Medulla oblongata (tissue), 1 donor: ENCODE measurements at regions not wholly inside any gene's neighbourhood (a gene's known extent, or its start where the extent isn't known, plus 50 kb on each side); places are given as distances from the start of the nearest gene placed in this dataset.

Experiments used
- DNase-seq: peaks from one replicate; pipeline ENCODE4 v3.0.0-alpha.2; 2015; ENCODE audit errors: extremely low spot score

DNA sequence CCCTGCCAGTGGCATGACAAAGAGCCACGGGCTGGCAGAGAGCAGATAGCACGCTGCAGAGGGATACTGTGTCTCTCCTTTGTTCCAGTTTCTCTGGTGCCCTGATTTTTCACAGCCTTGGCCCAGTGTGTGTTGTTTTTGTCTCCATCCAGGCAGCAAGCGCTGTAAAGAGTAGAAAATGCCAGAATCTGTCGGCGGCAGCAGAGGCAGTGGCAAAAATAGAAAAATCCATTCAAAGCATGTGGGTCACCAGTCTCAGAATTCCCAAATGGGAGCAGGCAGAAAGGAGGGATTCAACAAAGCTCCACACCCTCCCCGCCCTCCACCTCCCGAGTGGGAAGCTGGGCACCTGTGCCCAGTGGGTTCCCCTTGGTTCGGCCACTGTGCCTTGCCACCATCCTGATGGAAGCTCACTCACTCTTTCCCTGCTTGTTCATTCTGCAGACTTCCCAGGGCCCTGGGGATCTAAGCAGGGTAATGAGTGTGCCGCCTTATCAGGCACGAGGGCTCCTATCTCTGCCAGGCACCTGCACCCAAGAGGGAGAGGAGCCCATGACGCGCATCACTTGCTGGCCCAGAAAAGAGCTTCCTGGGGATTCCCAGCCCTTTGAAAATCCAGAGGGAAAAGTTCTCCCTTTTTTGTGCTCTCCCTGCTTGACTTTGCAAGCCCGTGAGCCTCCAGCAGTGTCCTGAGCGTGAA lies 416.9 kb downstream of the IRS2 start:
- peak; percentile 88 for DNase-seq

DNA sequence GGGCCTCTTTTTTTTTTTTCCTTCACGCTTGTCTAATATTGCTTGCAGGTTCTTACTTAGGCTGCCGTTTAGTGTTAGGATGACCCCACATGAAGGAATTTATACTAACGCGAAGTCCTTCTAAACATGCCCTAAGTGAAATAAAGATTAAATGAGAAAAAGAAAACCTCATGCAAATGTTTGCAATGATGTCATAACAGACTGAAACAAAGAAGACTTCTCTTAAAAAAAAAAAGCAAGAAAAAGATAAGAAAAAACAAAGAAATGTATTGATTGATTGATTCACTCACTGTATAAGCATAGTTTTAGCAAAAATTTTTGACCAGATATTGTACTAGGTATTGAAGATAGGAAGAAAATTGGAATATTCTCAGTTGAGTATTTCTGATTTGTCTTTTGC lies 418.2 kb downstream of the IRS2 start:
- DNase-seq = no peak

DNA sequence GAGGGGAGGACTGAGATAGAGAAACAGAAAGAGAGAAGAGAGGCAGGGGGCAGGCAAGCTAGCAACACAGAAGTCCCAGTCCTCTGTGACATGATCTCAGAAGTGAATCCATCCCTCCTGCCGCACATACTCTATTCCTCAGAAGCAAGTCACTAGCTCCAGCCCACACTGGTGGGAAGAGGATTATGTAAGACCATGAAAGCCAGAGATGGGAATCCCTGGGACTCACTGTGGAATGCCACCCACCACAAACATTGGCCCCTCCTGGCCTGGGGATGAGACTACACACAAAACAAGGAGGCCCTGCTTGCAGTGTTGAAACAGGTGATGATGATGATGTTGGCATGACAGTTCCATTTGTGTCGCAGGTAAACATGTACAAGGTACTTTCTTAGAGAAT lies 419.9 kb downstream of the IRS2 start:
- DNase-seq = no peak

DNA sequence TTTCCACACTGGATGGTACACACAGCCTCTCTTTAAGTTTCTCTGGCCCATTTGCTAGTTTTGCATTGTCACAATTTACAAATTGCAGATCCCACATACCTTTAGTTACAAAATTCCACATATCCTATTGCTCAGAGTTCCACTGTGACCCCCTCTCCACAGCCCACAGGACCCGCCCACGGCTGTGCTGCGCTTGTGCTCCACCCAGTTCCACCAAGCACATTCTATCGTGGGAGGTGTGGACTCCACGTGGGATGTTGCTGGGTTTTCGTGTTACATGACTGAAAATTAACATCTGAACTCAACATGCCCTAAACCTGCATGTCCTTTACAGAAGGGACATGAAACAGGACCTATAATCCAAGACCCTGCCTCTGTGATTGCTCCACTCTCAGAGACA lies 423.0 kb downstream of the IRS2 start:
- DNase-seq = no peak

DNA sequence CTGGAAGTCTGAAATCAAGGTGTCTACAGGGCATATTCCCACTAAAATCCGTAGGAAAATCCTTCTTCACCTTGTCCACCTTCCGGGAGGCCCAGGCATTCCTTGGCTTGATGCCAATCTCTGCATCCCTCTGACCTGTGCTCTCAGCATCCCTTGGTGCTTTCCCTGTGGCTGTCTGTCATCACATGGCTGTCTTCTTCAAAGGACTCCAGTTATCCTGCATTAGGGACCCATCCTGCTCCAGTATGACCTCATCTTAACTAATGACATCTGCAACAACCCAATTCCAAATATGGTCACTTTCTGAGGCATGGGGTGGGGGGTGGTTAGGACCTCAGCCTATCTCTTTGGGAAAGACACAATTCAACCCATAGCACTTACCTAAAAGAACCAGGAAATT lies 423.8 kb downstream of the IRS2 start:
- DNase-seq = no peak

DNA sequence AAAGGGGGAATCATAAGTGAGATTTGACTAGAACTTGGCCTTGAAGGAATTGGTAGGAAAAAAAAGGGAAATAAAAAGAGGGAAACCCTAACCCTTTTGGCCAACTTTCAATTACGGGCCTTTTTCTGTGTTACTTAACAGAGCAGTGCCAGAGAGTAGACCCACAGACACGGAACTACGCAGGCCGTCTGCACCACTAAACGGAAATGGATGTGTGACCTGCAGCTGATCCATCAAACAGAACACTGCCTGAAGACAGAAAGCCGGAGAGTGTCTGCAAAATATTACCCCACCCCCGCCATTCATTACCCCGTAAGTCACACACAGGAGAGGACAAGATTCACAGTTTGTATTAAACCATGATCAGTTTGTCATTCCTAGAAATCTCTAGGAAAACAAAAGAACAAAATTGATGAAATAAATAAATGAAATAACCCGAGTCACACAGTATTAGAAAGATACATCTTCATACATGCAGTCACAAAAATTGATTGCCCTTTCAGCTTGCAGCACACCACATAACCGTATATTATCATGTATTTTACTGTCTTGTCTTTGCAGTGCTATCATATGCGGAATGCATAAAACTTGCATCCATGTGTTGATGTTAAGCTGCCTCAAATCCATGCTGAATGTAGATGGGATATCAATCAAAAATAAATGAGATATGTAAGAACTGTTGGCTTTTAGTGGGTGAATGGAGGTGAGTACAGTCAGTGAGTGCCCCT lies 424.7 kb downstream of the IRS2 start:
- DNase-seq = peak; percentile 78

DNA sequence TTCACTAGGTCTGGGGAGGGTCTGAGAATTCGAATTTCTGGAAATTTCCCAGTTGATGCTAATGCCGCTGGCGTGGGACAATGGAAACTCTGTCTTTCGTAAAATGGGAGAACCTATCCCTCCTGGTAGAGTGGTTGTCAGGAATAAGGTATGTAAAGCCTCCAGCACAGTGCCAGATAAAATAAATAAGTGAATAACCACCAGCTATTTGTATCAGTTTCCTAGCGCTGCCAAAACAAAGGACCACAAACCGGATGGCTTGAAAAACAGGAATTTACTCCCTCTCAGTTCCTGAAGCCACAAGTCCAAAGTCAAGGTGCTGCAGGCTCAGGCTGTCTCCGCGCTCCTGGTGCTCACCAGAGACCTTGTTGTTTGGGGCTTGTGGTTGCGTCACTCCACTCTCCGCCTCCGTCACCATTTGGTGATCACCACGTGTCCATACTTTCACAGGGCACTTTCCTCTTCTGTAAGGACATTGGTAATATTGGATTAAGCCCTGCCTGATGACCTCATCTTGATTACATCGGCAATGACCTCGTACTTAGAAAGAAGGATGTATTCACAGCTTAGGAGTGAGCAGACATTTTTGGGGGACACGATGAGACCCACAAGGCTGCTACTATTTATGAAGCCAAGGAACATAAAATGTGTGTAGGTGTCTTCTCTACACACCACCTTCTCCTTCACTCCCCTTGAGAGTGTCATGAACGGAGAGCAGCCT lies 428.5 kb downstream of the IRS2 start:
- DNase-seq = no peak

DNA sequence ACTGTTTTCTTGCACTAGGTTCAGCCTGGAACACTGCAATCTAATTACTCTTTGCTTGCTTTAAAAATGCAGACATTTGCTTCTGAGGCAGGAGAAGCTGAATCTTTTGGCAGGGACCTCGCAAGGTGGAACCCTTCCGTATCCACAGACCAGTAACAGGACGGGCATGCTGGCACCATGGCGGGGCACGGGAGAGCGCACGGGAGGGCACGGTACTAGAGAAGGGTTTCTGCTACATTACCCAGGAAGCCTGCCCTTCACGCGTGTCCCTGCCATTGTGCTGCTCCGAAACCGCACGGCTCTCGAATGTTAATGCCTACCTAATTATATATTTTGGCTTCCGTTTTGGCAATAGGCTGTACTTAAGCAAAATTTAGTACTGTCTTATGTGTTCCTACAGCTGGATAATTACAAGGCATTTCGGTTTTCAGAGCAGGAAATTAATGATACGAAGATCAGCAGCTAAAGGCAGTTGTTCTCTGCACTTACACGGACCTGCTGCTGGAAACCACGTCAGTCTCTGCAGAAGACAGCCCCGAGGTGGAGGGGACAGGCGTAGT lies 430.4 kb downstream of the IRS2 start:
- DNase-seq = no peak

DNA sequence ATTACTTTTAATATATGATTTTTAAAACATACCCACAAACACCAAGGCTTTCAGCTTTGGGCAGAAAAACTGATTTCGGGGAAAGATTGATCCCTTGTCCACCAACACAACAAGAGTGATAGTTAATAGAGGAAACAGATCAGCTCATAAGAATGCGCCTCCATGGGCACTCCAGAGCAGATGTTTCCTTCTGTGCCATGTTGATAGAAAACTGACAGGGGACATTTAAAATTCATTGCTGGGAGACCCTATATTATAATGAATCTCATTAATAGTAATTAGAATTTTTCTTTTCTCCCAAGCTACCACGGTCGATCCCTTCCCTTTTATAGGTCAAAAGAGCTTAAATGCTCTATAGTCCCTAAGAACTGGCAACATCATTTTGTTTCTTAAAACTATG lies 431.2 kb downstream of the IRS2 start:
- no peak for DNase-seq

DNA sequence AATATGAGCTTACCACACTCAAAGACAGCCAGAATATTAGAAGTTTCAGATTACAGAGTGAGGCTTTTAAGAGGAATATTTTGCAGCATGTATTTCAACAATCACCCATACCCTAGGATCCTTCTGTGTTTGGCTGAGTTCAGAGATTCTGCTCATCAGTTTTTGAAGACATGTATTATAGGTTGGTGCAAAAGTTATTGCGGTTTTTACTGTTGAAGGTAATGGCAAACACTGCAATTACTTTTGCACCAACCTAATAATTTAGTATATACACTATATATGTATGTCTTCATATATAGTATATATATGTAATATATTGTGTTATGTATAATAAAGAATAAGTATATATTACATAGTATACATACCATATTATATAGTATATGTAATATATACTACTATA lies 435.1 kb downstream of the IRS2 start:
- DNase-seq = no peak

DNA sequence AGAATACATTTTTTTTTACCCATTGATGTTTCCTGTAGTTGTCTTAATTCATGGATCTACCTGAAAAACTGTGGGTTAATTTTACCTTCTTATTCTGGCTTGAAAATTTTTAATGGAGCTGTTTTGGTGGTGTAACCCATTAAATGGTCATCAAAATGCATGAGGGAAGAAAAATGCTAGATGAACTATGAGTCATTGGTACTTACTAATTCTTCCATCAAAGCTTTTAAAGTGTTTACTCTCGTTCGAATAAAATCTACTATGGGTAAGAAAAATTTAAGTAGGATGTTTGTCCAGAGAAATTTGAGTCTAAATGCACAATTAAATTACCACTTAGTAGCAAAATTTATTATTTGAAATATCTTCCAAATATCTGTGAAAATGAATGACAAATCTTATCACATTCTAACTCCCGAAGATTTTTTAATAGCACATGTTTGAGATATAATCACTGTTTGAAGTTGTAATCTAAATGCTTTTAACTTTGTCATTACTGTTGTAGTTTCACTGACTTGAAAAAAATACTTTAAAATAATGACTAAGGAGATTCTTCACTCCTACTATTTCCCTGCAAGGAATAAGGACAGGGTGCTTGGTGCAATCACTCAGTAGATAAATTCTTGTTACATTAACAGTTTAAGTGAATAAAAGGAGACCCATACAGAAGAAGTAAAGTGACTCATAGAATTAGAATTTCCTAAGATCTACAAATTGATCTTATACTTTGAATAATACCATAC lies 437.7 kb downstream of the IRS2 start:
- DNase-seq = no peak

DNA sequence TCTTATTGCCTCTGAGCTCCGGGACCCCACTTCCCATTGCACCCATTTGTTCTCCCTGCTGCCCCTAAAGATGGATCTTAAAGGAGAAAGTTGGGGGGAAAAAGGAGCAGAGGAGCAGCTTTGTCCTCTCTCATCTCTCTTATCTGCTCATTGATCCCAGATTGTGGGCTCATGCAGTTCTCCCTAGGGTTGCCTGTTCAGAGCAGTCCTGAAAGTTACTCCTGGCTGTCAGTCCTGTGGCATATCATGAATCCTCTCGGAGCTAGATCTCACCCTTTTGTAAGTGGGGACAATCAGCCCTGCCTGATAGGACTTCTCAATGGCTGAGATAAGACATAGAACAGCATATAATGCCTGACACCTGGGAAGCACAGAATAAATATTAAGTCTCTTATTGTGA lies 440.3 kb downstream of the IRS2 start:
- no peak for DNase-seq

DNA sequence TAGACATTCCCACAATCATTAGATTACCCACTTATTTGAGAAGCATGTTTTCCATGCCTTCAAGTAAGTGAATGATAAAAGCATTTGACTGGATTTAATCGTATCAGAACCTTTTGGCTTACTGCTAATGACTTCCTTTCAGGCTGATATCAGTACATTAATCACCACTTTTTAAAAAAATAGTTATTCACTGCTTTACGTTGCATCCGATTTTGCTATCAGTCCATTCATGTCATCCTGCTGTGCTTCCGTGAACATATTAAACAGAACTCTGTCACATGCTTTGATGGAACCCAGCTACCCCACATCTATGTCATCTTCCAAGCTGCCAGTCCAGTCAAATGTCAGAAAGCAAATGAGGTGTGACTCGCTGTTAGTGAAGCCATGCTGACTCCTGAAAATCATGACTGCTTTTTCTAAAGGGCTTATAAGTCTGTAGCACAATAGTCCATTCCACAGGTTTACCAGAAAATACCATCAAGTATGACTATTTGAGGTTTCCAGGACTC lies 440.9 kb downstream of the IRS2 start:
- DNase-seq = no peak

DNA sequence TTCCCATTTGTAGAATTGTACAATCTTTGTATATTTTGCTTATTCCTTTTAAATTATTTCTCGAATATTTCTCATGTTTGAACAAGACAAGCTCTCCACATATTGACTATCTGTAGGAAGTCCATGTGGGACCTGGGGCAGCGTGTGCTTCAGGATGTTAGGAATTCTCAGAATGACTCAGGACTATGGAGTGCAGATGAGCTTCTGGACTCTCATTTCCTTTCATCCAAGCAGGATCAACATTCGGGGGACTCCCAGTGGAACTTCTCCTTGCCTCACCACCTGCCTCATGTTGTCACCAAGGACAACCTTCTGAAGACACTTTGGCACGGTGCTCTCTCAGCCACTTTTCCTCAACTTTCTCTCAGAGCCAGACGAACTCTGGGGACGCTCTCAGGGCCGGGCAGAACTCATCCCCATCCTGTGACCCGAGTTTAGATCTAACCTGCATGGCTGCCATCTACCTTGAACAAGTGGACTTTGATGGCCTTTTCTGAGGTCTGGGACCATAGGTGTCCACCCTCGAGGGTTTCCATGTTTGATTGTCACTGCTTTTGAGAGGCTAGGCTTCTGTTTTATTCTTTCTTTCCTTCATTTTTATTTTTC lies 441.7 kb downstream of the IRS2 start:
- DNase-seq = no peak

DNA sequence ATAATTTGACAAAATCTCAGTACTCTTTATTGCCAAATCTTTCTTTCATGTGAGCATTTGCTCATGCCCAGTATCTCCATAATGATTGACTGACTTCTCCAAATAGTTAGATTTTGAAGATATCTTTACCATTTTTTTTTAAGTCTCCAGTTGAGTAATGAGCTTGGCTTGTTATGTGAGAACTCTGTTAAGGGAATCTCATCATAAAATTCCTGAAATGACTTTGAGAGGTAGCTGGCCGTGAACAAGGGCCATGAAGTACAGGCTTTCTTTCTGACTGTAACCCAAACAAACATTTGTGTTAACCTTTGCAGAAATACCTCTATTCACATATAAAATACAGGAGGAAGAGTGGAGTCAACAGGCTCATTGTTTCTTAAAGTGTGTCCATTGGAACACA lies 449.7 kb downstream of the IRS2 start:
- DNase-seq = no peak

DNA sequence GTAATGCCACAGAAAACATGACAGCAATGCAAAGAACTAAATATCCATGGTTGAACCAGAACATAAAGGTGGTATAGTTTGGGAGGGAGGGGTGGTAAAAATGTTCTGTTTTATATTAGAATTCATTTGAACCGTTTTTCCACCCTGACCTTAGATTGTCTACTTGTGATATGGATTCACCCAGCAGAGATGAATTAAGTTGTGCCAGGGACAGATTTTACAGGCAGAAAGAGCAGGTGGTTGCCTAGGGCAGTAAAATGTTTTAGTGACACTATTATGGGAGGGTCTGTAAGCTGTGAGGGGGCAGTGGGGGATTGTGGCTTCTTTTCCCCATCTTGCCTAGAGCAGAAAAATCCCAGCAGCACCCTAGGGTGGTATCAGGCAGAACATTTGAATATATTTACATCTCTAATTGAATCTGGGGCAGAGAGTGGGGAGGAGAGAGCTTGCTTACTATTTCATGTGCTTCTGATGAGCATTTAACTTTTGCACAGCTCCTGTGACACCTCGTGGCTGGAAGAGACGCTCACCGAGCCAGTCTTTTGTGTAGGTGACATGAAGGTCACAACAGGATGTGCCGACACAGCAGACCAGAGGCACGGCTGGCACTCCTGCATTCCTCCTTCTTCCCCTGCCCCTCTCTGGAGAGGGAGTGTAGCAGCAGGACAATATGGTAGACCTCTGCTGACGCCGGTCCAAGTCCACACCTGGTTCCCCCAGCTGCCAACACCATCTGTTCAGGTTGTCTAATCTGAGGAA lies 452.3 kb downstream of the IRS2 start:
- DNase-seq = no peak

DNA sequence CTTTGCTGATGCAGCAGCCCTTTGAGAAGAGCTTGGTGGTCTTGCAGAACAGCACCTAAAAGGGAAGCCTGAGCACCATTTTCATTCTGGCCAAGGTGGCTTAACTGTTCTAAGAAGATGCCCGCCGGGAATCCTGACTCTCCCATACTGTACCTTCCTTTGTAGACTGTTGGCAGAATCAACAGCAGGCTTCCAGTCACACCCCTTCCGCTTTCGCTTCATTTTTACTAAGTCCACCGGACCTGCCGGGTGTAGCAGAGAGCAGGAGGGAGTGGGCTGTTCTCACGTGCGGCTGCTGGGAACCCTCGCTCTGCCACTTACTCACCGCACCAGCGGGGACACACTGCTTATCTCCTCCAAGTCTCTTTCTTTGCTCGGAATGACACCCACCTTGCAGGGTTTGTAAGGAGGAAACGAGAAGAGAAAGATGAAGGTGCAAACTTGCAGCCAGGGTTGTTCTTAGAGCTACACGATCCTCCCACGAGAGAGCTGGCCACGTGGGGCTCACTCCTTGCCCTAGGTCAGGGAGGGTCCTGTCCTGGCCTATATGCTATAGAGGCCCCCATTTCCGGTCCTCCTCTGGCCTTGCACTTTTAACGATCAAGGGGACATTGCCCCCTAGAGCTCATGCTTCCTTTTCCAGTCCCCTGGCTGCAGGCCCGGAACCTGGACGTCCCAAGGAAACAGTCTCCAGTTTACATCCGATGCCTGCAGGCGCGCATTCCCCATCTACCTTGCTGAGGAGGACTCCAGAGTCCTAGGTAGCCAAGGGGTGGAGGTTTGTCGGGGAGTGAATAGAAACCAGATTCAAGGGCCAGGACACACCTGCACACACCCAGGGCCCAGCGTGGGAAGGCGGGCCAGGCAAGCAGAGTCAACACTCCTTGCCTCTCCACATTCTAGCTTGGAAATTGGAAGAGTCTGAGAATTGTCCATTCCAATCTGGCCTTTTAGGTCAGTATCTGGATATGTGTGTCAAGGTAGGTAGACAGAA lies 453.6 kb downstream of the IRS2 start:
- no peak for DNase-seq

DNA sequence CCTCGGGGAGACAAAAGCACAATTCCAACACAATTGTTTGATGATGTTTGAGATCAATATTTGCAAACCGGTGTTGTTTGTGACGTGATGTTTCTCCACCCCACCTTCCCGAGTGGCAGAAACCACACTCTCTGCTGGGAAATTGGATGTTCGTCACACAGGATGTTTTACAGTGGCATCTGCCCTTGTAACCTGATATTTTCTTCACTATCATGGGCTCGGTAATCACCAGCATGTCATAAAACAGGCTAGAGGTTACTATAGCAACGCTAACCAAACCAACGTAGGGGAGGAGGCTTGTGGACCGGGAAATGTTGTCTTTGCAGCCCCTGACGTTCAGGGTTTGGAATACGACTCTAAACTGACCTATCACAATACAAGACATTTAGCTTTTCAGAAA lies 454.5 kb downstream of the IRS2 start:
- no peak for DNase-seq

DNA sequence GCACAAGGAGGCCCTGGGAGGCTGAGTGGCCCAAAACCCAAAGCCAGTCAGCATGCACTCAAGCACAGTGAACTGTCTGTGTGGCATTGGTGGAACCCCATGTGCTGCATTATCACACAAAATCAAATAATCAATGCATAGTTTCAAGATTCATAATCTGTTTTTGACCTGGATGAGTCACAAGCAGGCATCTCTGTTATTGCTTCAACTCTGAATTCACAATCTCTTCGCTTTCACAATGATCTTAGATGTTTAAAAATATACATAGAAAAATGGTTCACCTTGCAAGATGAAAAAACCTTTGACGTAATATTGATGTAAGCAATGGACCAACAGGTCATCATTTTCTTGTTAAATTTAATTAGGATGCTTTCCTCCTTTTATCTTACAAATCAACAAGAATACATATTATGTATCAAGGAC lies 455.4 kb downstream of the IRS2 start:
- no peak for DNase-seq
